ENCODE measurements at regions not wholly inside any gene's neighbourhood (a gene's known extent, or its start where the extent isn't known, plus 50 kb on each side); places are given as distances from the start of the nearest gene placed in this dataset.

DNA sequence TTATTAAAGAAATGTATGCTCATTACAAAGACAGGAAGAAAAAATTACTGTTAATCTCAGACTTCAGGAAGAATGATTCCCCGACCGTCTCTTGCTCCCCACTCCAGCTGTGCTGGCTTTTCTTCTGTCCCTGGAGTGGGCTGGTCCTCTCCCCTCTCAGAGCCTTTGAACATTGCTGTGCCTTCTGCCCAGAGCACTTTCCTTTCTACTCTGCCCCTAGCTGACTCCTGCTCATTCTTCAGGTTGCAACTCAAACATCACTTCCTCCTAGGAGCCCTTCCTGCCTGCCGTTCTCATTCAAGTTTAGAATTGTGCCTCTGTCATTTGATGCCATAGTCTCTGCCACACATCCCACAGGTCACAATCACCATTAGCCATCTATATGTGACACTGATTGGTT lies 329.5 kb downstream of the MIAT start:
- intact Hi-C loops (cut with micrococcal nuclease) = no loop called here
- CTCF ChIA-PET = no interaction called here
- Mint-ChIP-seq H3K27me3 (peaks cover 13% of the 10 kb centered on the region), H3K9me3 (ENCODE audit: insufficient read depth) (no peaks in the 10 kb centered on the region), H3K27ac (no peak overlapping the region), H3K4me3 (no peak overlapping the region), H3K4me1 (no peaks in the 10 kb centered on the region)
- no peak for DNase-seq
- H3K27ac ChIP-seq (ENCODE audit: low read length in 2 of 2) = no peak overlapping the region
- ATAC-seq (ENCODE audit: low read depth) = no peak
- 9% methylated on average over 3 of the region's 3 CpGs for WGBS (ENCODE audit: insufficient coverage)
- no peak overlapping the region for H3K4me2 ChIP-seq (replicated peaks; ENCODE audit: low read depth, low read length, poor library complexity, severe bottlenecking)
- TF ChIP-seq CTCF (IDR thresholded peaks at IDR 0.05) = no peak
- no peak for TF ChIP-seq EZH2 (IDR thresholded peaks at IDR 0.05; ENCODE audit: borderline replicate concordance, insufficient read depth, low read depth, low read length, poor library complexity, severe bottlenecking)
- H3K27me3 ChIP-seq (replicated peaks in 1 of 4; ENCODE audit: control extremely low read depth in 1 of 4, control insufficient read depth in 3 of 4, insufficient read depth in 4 of 4, low read length in 3 of 4) = peaks cover 0 to 8% (median 0%) of the 10 kb centered on the region in 4 experiments
- H3K9ac ChIP-seq (ENCODE audit: low read length) = no peak overlapping the region
- H2AFZ ChIP-seq (ENCODE audit: insufficient read depth, low read depth, low read length, poor library complexity, severe bottlenecking) = no peak overlapping the region
- no peaks in the 10 kb centered on the region for H4K20me1 ChIP-seq (ENCODE audit: control insufficient read depth, insufficient read depth, low read length, poor library complexity, severe bottlenecking)
- POLR2A ChIA-PET = no interaction called here
- no peaks in the 10 kb centered on the region for H3K36me3 ChIP-seq (replicated peaks in 1 of 2; ENCODE audit: control extremely low read depth in 1 of 2, control insufficient read depth in 1 of 2, extremely low read depth in 1 of 2, insufficient read depth in 2 of 2, low read length in 1 of 2)
- H3K9me3 ChIP-seq (ENCODE audit: control extremely low read depth in 1 of 3, control insufficient read depth in 2 of 3, insufficient read depth in 1 of 3, low read length in 2 of 3) = no peaks in the 10 kb centered on the region
- no peak overlapping the region for H3K4me3 ChIP-seq (ENCODE audit: control extremely low read depth in 1 of 5, extremely low read depth in 1 of 5, insufficient read depth in 1 of 5, low read depth in 2 of 5, low read length in 4 of 5)
- no peaks in the 10 kb centered on the region for H3K4me1 ChIP-seq (ENCODE audit: control insufficient read depth in 2 of 2, insufficient read depth in 2 of 2, low read length in 2 of 2)
- no peaks in the 10 kb centered on the region for H3K79me2 ChIP-seq (ENCODE audit: control insufficient read depth, insufficient read depth, low read length)

DNA sequence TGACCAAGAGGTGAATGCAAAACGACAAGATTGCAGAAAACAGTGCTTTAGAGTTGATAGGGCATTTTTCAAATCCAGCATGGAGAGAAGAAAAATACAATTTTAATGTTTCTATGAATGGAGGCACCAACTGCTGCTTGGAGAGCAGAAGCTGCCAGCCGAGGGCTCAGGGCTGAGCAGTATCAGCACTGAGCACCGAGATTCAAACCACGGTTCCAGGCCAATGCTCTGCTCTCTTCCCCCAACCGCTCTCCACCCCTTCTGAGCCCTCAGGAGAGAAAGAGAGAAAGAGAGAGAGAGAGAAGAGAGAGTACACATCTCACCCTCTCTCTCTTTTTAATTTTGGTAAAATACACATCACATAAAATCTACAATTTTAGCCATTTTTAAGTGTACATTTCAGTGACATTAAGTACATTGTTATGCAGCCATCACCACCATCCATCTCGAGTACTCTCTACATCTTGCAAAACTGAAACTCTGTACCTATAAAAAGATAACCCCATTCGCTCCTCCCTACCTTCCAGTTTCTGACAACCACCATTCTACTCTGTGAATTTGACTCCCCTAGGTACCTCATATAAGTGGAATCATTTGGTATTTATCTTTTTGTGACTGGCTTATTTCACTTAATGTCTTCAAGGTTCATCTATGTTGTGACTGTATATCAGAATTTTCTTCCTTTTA lies 333.3 kb downstream of the MIAT start:
- H3K4me3 ChIP-seq (ENCODE audit: control extremely low read depth in 1 of 5, extremely low read depth in 1 of 5, insufficient read depth in 1 of 5, low read depth in 2 of 5, low read length in 4 of 5) = no peak overlapping the region
- H3K9ac ChIP-seq (ENCODE audit: low read length) = no peak overlapping the region
- Mint-ChIP-seq H3K27ac (no peak overlapping the region), H3K9me3 (ENCODE audit: insufficient read depth) (no peaks in the 10 kb centered on the region), H3K4me1 (no peaks in the 10 kb centered on the region), H3K27me3 (peaks cover under 1% of the 10 kb centered on the region), H3K4me3 (no peak overlapping the region)
- H3K27ac ChIP-seq (ENCODE audit: low read length in 2 of 2) = no peak overlapping the region
- H3K4me2 ChIP-seq (replicated peaks; ENCODE audit: low read depth, low read length, poor library complexity, severe bottlenecking) = no peak overlapping the region
- peaks cover 0 to 8% (median 0%) of the 10 kb centered on the region in 4 experiments for H3K27me3 ChIP-seq (replicated peaks in 1 of 4; ENCODE audit: control extremely low read depth in 1 of 4, control insufficient read depth in 3 of 4, insufficient read depth in 4 of 4, low read length in 3 of 4)
- H3K9me3 ChIP-seq (ENCODE audit: control extremely low read depth in 1 of 3, control insufficient read depth in 2 of 3, insufficient read depth in 1 of 3, low read length in 2 of 3) = no peaks in the 10 kb centered on the region
- CTCF ChIA-PET = no interaction called here
- H3K36me3 ChIP-seq (replicated peaks in 1 of 2; ENCODE audit: control extremely low read depth in 1 of 2, control insufficient read depth in 1 of 2, extremely low read depth in 1 of 2, insufficient read depth in 2 of 2, low read length in 1 of 2) = no peaks in the 10 kb centered on the region
- H4K20me1 ChIP-seq (ENCODE audit: control insufficient read depth, insufficient read depth, low read length, poor library complexity, severe bottlenecking) = no peaks in the 10 kb centered on the region
- TF ChIP-seq EZH2 (IDR thresholded peaks at IDR 0.05; ENCODE audit: borderline replicate concordance, insufficient read depth, low read depth, low read length, poor library complexity, severe bottlenecking) (no peak), CTCF (IDR thresholded peaks at IDR 0.05) (no peak)
- no peaks in the 10 kb centered on the region for H3K79me2 ChIP-seq (ENCODE audit: control insufficient read depth, insufficient read depth, low read length)
- intact Hi-C loops (cut with micrococcal nuclease) = no loop called here
- H3K4me1 ChIP-seq (ENCODE audit: control insufficient read depth in 2 of 2, insufficient read depth in 2 of 2, low read length in 2 of 2) = no peaks in the 10 kb centered on the region
- DNase-seq (no peak), ATAC-seq (ENCODE audit: low read depth) (no peak)
- POLR2A ChIA-PET = no interaction called here
- no peak overlapping the region for H2AFZ ChIP-seq (ENCODE audit: insufficient read depth, low read depth, low read length, poor library complexity, severe bottlenecking)
- whole genome bisulfite sequencing (ENCODE audit: insufficient coverage) = 90% methylated on average over 1 of the region's 7 CpGs
